GM12873 (cell line): ENCODE measurements at regions not wholly inside any gene's neighbourhood (a gene's known extent, or its start where the extent isn't known, plus 50 kb on each side); places are given as distances from the start of the nearest gene placed in this dataset.

Source experiments
- CTCF ChIP-seq: IDR thresholded peaks from 2 replicates; pipeline ENCODE4 v1.5.1; 2012; ENCODE audit warnings: low read depth, mild to moderate bottlenecking, moderate library complexity, low read length, control low read depth; ENCODE audit not compliant: insufficient read depth; ENCODE audit errors: missing control alignments

- no peak for TF ChIP-seq CTCF
Observed at GRCh38 chr2:66212749-66213148, 222.2 kb upstream of the MEIS1 start.

GRCh38 chr2:66202586-66202985 lies 232.3 kb upstream of the MEIS1 start:
- TF ChIP-seq CTCF: no peak

GRCh38 chr2:66201242-66201641 lies 233.7 kb upstream of the MEIS1 start:
- TF ChIP-seq CTCF: no peak

GRCh38 chr2:66198873-66199272 lies 236.1 kb upstream of the MEIS1 start:
- TF ChIP-seq CTCF: no peak

GRCh38 chr2:66192888-66193287 lies 242.0 kb upstream of the MEIS1 start:
- no peak for TF ChIP-seq CTCF

- TF ChIP-seq CTCF: no peak
Observed at GRCh38 chr2:66191311-66191710, 243.6 kb upstream of the MEIS1 start.

GRCh38 chr2:66189553-66189952 lies 245.4 kb upstream of the MEIS1 start:
- no peak for TF ChIP-seq CTCF

- no peak for TF ChIP-seq CTCF
Observed at GRCh38 chr2:66186537-66186936, 248.4 kb upstream of the MEIS1 start.
